GM19351 (cell line): ENCODE measurements at regions not wholly inside any gene's neighbourhood (a gene's known extent, or its start where the extent isn't known, plus 50 kb on each side); places are given as distances from the start of the nearest gene placed in this dataset.

Experiments used
- ATAC-seq: cut with Tn5 transposase; IDR thresholded peaks from one replicate; pipeline ENCODE4 v1.9.1; 2021; ENCODE audit warnings: mild to moderate bottlenecking, moderate library complexity; ENCODE audit not compliant: unreplicated experiment

- ATAC-seq, result no peak
These were observed 2138.5 kb upstream of the PCDH20 start for GRCh38 chr13:63554157-63554556.

GRCh38 chr13:63551731-63552130 lies 2136.1 kb upstream of the PCDH20 start:
- no peak for ATAC-seq

- ATAC-seq, result no peak
These were observed 2130.9 kb upstream of the PCDH20 start for GRCh38 chr13:63546524-63546923.

GRCh38 chr13:63542770-63543169 lies 2127.1 kb upstream of the PCDH20 start:
- no peak for ATAC-seq

- ATAC-seq, result no peak
These were observed 2125.7 kb upstream of the PCDH20 start for GRCh38 chr13:63541336-63541735.

GRCh38 chr13:63540061-63540460 lies 2124.4 kb upstream of the PCDH20 start:
- no peak for ATAC-seq

- no peak for ATAC-seq
These were observed 2101.7 kb upstream of the PCDH20 start for GRCh38 chr13:63517371-63517770.

GRCh38 chr13:63516124-63516523 lies 2100.5 kb upstream of the PCDH20 start:
- no peak for ATAC-seq

GRCh38 chr13:63514886-63515285 lies 2099.2 kb upstream of the PCDH20 start:
- ATAC-seq, result no peak

- no peak for ATAC-seq
These were observed 2096.4 kb upstream of the PCDH20 start for GRCh38 chr13:63512095-63512494.

GRCh38 chr13:63501702-63502101 lies 2086.1 kb upstream of the PCDH20 start:
- no peak for ATAC-seq

GRCh38 chr13:63497601-63498000 lies 2082.0 kb upstream of the PCDH20 start:
- no peak for ATAC-seq

- ATAC-seq, result no peak
These were observed 2077.0 kb upstream of the PCDH20 start for GRCh38 chr13:63492604-63493003.

- ATAC-seq, result no peak
These were observed 2074.5 kb upstream of the PCDH20 start for GRCh38 chr13:63490149-63490548.

GRCh38 chr13:63481334-63481733 lies 2065.7 kb upstream of the PCDH20 start:
- no peak for ATAC-seq

GRCh38 chr13:63472711-63473110 lies 2057.1 kb upstream of the PCDH20 start:
- ATAC-seq, result no peak

- ATAC-seq, result peak; percentile 88
These were observed 2048.3 kb upstream of the PCDH20 start for GRCh38 chr13:63463782-63464610.

- no peak for ATAC-seq
These were observed 2044.9 kb upstream of the PCDH20 start for GRCh38 chr13:63460462-63461090.

- no peak for ATAC-seq
These were observed 2041.5 kb upstream of the PCDH20 start for GRCh38 chr13:63457186-63457585.

- ATAC-seq, result no peak
These were observed 2040.3 kb upstream of the PCDH20 start for GRCh38 chr13:63455938-63456337.

GRCh38 chr13:63449550-63449949 lies 2033.9 kb upstream of the PCDH20 start:
- ATAC-seq, result no peak

- no peak for ATAC-seq
These were observed 2033.0 kb upstream of the PCDH20 start for GRCh38 chr13:63448692-63449091.
